Gastrocnemius medialis (tissue), 4 donors: ENCODE measurements at regions not wholly inside any gene's neighbourhood (a gene's known extent, or its start where the extent isn't known, plus 50 kb on each side); places are given as distances from the start of the nearest gene placed in this dataset.

Experiments
- ATAC-seq, 2 donors: fragments of 150-250 bp; one replicate each; pipeline ENCODE4 v1.9.1; 2016
- DNase-seq, 2 donors: peaks; one replicate each; pipeline ENCODE4 v3.0.0-alpha.2; 2019
- H3K27ac ChIP-seq, 4 donors: fragments of 200-600 bp; sonication (generic); 1 replicate in 1 of 4; 2 replicates in 3 of 4; pipeline ENCODE4 v1.5.1; 2016 to 2018; ENCODE audit warnings: mild to moderate bottlenecking in 2 of 4, moderate library complexity in 1 of 4
- H3K27me3 ChIP-seq, 3 donors: fragments of 200-600 bp; sonication (generic) in 2 of 3; 1 replicate in 1 of 3; 2 replicates in 2 of 3; pipeline versions ENCODE4 v1.5.1 to v1.6.0; 2016 to 2019; ENCODE audit warnings: mild to moderate bottlenecking in 1 of 3, moderate library complexity in 1 of 3
- H3K36me3 ChIP-seq, 2 donors: fragments of 200-600 bp; sonication (generic) in 1 of 2; one replicate each; pipeline ENCODE4 v1.5.1; 2017 to 2018
- H3K4me1 ChIP-seq, 2 donors: fragments of 200-600 bp; sonication (generic) in 1 of 2; one replicate each; pipeline ENCODE4 v1.5.1; 2016 to 2017; ENCODE audit warnings: mild to moderate bottlenecking in 2 of 2
- H3K4me3 ChIP-seq, 4 donors: fragments of 200-600 bp; sonication (generic) in 3 of 4; 1 replicate in 1 of 4; 2 replicates in 3 of 4; pipeline ENCODE4 v1.5.1; 2016 to 2019; ENCODE audit warnings: mild to moderate bottlenecking in 2 of 4
- H3K9me3 ChIP-seq, 3 donors: fragments of 200-600 bp; sonication (generic) in 2 of 3; 1 replicate in 1 of 3; 2 replicates in 2 of 3; pipeline ENCODE4 v1.5.1; 2016 to 2019
- POLR2A ChIP-seq, 2 donors: fragments of 450-650 bp; IDR thresholded peaks; one replicate each; pipeline ENCODE4 v1.6.1; 2017; ENCODE audit warnings: antibody characterized with exemption in 2 of 2, mild to moderate bottlenecking in 2 of 2, moderate library complexity in 2 of 2
- in situ Hi-C, 4 donors: fragments of 200-750 bp; cut with MboI; loops; one replicate each; pipeline versions ENCODE4 v1.15.0 to v1.8.0; 2017; ENCODE audit warnings: low sequenced_read_pairs in 4 of 4
- intact Hi-C: fragments of 100-400 bp; cut with DNase I; formaldehyde crosslinking; loops from one replicate; pipeline ENCODE4 v1.15.1; 2023; ENCODE audit warnings: low total_unique reads
- TF ChIP-seq, protein P1 (sequence below), 5 experiments: fragments of 450-650 bp in 3 of 5; fragments of 200-600 bp in 2 of 5; sonication (generic) in 2 of 5; IDR thresholded peaks in 4 of 5; conservative IDR thresholded peaks in 1 of 5; 1 replicate in 4 of 5; 2 replicates in 1 of 5; pipeline ENCODE4 v1.5.1; 2016 to 2019; ENCODE audit warnings: antibody characterized with exemption in 5 of 5, mild to moderate bottlenecking in 3 of 5, moderate library complexity in 3 of 5

DNA sequence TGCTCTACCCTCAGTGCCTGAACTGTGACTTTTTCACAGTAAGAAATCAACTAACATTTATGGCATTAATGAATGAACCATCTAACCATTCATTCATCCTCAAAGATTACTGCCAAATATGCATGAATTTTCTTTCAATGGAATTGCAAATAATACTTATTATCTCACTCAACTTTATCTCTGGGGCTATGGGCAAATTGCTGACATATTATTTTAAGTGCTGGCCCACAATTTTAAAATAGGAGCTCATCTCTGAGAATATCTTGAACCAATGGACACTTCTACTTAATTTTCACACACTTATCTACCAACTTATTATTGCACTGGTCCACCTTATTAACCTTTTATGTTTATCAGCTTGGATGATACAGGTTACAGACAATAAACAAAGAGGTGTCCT lies 182.8 kb downstream of the RBM43 start:
- in situ Hi-C loops (no loop called here), intact Hi-C loops (no loop called here)

DNA sequence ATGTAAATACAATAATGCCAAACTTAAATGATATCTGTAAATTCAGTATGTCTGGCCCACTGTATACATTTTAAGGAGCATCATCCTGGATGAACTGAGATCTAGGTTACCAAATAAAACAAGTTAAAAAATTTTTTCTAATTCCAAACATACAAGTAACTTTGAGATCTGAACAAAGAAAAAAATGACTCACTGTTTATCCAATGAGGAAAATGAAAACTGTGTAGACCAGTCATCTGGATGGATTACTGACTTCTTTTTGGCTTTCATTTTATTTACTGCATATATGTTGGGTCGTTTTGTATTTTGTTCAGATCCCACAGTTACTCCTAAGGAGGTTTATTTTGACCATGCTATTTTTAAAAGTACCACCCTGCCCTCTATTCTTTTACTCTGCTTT lies 189.8 kb downstream of the RBM43 start:
- Histone ChIP-seq H3K4me1 (no peaks in the 10 kb centered on the region), H3K27ac (no peak overlapping the region), H3K9me3 (no peaks in the 10 kb centered on the region), H3K4me3 (no peak overlapping the region), H3K27me3 (no peaks in the 10 kb centered on the region), H3K36me3 (no peaks in the 10 kb centered on the region)
- intact Hi-C loops (no loop called here), in situ Hi-C loops (loop anchor here in 2 of 4 donors (25.0 kb wide), 2 partner anchors 1285 to 1460 kb away; no protein-coding TSS in a partner anchor)
- DNase-seq = no peak
- no peak for ATAC-seq
- TF ChIP-seq, protein P1, sequence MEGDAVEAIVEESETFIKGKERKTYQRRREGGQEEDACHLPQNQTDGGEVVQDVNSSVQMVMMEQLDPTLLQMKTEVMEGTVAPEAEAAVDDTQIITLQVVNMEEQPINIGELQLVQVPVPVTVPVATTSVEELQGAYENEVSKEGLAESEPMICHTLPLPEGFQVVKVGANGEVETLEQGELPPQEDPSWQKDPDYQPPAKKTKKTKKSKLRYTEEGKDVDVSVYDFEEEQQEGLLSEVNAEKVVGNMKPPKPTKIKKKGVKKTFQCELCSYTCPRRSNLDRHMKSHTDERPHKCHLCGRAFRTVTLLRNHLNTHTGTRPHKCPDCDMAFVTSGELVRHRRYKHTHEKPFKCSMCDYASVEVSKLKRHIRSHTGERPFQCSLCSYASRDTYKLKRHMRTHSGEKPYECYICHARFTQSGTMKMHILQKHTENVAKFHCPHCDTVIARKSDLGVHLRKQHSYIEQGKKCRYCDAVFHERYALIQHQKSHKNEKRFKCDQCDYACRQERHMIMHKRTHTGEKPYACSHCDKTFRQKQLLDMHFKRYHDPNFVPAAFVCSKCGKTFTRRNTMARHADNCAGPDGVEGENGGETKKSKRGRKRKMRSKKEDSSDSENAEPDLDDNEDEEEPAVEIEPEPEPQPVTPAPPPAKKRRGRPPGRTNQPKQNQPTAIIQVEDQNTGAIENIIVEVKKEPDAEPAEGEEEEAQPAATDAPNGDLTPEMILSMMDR (IDR thresholded peaks at IDR 0.05 in 4 of 5, conservative IDR thresholded peaks at IDR 0.05 in 1 of 5) = no peak
- no peak for TF ChIP-seq POLR2A (IDR thresholded peaks at IDR 0.05)

More for the DNA sequence above, 182.8 kb downstream of the RBM43 start:
- Histone ChIP-seq H3K4me3 (no peak overlapping the region), H3K4me1 (no peaks in the 10 kb centered on the region), H3K36me3 (no peaks in the 10 kb centered on the region), H3K9me3 (no peaks in the 10 kb centered on the region), H3K27ac (no peak overlapping the region), H3K27me3 (no peaks in the 10 kb centered on the region)
- TF ChIP-seq, protein P1 (IDR thresholded peaks at IDR 0.05 in 4 of 5, conservative IDR thresholded peaks at IDR 0.05 in 1 of 5) = no peak
- no peak for TF ChIP-seq POLR2A (IDR thresholded peaks at IDR 0.05)
- DNase-seq (no peak), ATAC-seq (no peak)

DNA sequence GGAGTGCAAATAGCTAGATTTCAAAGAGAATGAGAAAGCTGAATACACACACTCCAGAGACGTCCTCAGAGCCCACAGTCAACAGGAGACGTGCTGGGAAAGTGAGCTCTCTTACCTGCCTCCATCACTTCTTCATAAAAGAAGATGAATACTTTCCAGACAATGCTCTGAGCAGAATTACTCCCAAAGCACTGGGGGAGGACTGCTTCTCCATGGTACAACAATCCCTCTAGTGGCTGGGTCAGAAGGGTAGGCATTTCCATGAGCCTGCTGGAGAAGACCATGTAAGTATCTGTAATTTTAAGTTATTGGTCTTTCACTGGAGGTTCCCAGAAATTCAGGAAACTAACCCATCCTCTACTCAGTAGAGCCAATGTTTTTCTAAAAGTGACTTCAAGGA lies 190.3 kb downstream of the RBM43 start:
- Histone ChIP-seq H3K36me3 (no peaks in the 10 kb centered on the region), H3K9me3 (no peaks in the 10 kb centered on the region), H3K27me3 (no peaks in the 10 kb centered on the region), H3K4me1 (no peaks in the 10 kb centered on the region), H3K27ac (no peak overlapping the region), H3K4me3 (no peak overlapping the region)
- intact Hi-C loops (no loop called here), in situ Hi-C loops (loop anchor here in 2 of 4 donors (25.0 kb wide), 2 partner anchors 1284 to 1459 kb away; no protein-coding TSS in a partner anchor)
- DNase-seq = no peak
- TF ChIP-seq POLR2A (IDR thresholded peaks at IDR 0.05) = no peak
- TF ChIP-seq, protein P1 (IDR thresholded peaks at IDR 0.05 in 4 of 5, conservative IDR thresholded peaks at IDR 0.05 in 1 of 5) = no peak
- ATAC-seq = no peak

DNA sequence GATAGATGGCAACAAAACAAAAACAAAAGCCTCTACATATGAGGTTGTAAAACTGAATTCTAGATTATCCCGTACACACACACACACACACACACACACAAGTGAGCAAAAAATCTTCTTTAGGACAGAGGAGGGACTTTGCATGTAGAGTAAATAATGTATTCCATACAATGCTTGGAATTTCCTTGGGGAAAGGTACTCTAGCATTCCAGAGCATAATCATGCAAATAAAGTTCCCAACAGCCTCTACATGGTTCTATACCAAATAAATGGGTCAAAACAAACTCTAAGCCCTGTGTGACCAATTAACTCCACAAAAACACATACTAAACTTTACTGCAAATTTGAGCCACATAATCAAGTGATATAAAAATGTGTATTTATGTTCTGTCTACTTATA lies 191.4 kb downstream of the RBM43 start:
- no peak for ATAC-seq
- Histone ChIP-seq H3K4me3 (no peak overlapping the region), H3K4me1 (no peaks in the 10 kb centered on the region), H3K27me3 (no peaks in the 10 kb centered on the region), H3K27ac (no peak overlapping the region), H3K36me3 (no peaks in the 10 kb centered on the region), H3K9me3 (no peaks in the 10 kb centered on the region)
- intact Hi-C loops (no loop called here), in situ Hi-C loops (loop anchor here in 2 of 4 donors (25.0 kb wide), 2 partner anchors 1283 to 1458 kb away; no protein-coding TSS in a partner anchor)
- no peak for TF ChIP-seq POLR2A (IDR thresholded peaks at IDR 0.05)
- TF ChIP-seq, protein P1 (IDR thresholded peaks at IDR 0.05 in 4 of 5, conservative IDR thresholded peaks at IDR 0.05 in 1 of 5) = no peak
- no peak for DNase-seq
